NB4 (cell line): ENCODE measurements at regions not wholly inside any gene's neighbourhood (a gene's known extent, or its start where the extent isn't known, plus 50 kb on each side); places are given as distances from the start of the nearest gene placed in this dataset.
A peak's percentile ranks its signal among the peaks of the same experiment; 100 is the strongest.
"Not testable (repeated sequence)": the region's sequence is repeated elsewhere in the genome, so short reads cannot be mapped to it uniquely, and the experiment has no call there.

Source experiments
- DNase-seq: peaks from one replicate; pipeline ENCODE4 v3.0.0; 2010; ENCODE audit warnings: low read depth
- H3K4me3 ChIP-seq: one replicate; pipeline ENCODE4 v1.5.1; 2011; ENCODE audit warnings: mild to moderate bottlenecking, low read depth, low read length, moderate library complexity
- MYC ChIP-seq: IDR thresholded peaks from 2 replicates; pipeline ENCODE4 v1.6.1; 2011; ENCODE audit warnings: low read depth, low read length
- POLR2A ChIP-seq: IDR thresholded peaks from 2 replicates; pipeline ENCODE4 v1.6.1; 2011; ENCODE audit warnings: mild to moderate bottlenecking; ENCODE audit not compliant: insufficient read length; ENCODE audit errors: extremely low read depth
- TF ChIP-seq, protein P1 (sequence below): IDR thresholded peaks from one replicate; pipeline ENCODE4 v1.5.1; 2012; ENCODE audit warnings: low read depth, low read length
- TF ChIP-seq, protein P2 (sequence below): IDR thresholded peaks from 2 replicates; pipeline ENCODE4 v1.6.1; 2011; ENCODE audit warnings: low read depth, low read length

DNA sequence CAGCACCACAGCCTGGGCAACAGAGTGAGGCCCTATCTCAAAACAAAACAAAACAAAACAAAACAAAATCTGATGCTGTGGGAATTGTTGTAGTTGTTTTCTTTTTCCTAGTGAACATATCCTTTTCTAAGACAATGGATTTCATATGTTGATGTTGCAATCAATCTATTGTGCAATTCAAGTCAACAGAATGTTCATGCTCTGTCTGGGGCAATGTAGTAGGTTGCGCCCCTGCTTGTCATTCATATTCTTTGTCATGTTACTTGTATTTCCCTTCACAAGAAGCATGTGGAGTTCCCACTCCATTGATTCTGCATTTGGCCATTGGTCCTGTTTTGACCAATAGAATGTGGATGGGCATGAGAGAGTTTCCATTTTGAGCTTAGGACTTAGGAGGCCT lies 223.9 kb downstream of the DUSP10 start:
- peak; percentile 51 for DNase-seq

DNA sequence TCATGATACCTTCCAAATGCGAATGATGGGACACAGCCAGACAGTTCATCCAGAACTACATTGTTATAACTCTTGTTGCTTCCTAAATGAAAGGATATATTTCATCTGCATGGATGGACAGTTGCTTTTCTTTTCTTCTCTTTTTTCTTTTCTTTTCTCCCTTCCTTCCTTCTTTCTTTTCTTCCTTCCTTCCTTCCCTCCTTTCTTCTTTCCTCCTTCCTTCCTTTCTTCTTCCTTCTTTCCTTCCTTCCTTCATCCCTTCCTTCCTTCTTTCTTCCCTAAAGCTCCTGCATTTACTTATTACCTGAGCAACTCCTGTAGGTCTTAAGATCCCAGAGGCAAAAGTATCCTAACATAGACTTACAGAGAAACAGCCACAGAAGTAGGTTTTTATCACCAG lies 221.6 kb downstream of the DUSP10 start:
- TF ChIP-seq POLR2A (no peak), MYC (no peak)
- TF ChIP-seq, protein P1, sequence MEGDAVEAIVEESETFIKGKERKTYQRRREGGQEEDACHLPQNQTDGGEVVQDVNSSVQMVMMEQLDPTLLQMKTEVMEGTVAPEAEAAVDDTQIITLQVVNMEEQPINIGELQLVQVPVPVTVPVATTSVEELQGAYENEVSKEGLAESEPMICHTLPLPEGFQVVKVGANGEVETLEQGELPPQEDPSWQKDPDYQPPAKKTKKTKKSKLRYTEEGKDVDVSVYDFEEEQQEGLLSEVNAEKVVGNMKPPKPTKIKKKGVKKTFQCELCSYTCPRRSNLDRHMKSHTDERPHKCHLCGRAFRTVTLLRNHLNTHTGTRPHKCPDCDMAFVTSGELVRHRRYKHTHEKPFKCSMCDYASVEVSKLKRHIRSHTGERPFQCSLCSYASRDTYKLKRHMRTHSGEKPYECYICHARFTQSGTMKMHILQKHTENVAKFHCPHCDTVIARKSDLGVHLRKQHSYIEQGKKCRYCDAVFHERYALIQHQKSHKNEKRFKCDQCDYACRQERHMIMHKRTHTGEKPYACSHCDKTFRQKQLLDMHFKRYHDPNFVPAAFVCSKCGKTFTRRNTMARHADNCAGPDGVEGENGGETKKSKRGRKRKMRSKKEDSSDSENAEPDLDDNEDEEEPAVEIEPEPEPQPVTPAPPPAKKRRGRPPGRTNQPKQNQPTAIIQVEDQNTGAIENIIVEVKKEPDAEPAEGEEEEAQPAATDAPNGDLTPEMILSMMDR = no peak
- TF ChIP-seq, protein P2, sequence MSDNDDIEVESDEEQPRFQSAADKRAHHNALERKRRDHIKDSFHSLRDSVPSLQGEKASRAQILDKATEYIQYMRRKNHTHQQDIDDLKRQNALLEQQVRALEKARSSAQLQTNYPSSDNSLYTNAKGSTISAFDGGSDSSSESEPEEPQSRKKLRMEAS = no peak
- no peak overlapping the region for H3K4me3 ChIP-seq
- DNase-seq = no peak

More for the DNA sequence above, 223.9 kb downstream of the DUSP10 start:
- H3K4me3 ChIP-seq = no peak overlapping the region
- TF ChIP-seq, protein P1 = no peak
- TF ChIP-seq, protein P2 = no peak
- no peak for TF ChIP-seq MYC

DNA sequence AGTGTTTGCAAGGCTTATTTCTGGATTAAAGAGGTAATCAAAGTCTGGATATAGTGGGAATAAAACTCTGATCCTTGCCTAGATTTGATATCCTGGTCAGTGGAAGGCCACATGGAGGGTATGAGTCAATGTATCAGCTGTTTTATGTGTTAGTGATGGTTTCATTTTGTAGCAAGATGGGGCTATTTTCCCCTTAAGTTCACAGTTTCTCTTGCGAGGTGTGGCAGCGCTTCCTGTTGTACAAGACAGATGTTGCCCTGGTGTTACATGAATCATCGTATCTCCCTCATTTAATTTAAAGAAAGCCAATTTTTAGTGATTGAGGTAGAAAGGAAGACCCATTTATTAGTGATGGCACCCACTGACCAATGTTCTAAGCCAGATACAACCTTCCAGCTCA lies 220.2 kb downstream of the DUSP10 start:
- TF ChIP-seq POLR2A = no peak
- no peak for DNase-seq

DNA sequence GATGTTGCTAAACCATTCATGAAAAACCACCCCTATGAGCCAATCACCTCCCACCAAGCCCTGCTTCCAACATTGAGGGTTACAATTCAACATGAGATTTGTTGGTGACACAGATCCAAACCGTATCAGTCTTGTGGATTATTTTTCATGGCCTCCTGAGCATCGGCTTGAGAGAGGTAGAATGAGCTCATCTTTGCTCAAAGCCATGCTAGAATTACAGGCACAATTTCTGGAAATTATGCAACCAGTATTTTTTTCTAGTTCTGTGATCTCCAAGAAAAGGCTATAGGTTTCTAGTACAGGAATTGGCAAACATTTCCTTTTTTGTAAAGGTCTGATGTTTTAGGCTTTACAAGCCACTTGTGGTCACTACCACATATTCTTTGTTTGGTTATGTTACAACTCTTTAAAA lies 219.4 kb downstream of the DUSP10 start:
- no peak for DNase-seq
- no peak overlapping the region for H3K4me3 ChIP-seq
- TF ChIP-seq, protein P1 = no peak
- TF ChIP-seq MYC (no peak), POLR2A (no peak)
- TF ChIP-seq, protein P2 = no peak

More for the DNA sequence above, 220.2 kb downstream of the DUSP10 start:
- no peak overlapping the region for H3K4me3 ChIP-seq

DNA sequence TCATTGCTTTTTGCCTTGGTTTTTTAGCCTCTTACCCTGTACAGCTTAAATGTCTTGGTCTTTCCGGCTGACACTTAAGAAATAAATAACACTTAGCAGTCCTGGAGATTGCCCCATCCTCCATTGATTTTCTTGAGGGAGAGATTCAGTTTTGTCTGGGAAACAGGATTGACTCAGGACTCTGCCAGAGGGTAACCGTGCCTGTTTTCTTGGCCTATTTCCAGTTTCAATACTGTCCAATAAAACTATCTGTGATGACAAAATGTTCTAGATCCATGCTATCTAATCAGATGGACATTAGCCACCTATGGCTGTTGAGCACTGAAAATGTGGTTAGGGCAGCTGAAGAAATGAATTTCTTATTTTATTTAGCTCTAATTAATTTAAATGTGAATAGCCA lies 216.1 kb downstream of the DUSP10 start:
- no peak for TF ChIP-seq MYC
- TF ChIP-seq, protein P1 = no peak
- TF ChIP-seq, protein P2 = no peak
- TF ChIP-seq POLR2A = no peak
- DNase-seq = no peak
- H3K4me3 ChIP-seq = no peak overlapping the region

DNA sequence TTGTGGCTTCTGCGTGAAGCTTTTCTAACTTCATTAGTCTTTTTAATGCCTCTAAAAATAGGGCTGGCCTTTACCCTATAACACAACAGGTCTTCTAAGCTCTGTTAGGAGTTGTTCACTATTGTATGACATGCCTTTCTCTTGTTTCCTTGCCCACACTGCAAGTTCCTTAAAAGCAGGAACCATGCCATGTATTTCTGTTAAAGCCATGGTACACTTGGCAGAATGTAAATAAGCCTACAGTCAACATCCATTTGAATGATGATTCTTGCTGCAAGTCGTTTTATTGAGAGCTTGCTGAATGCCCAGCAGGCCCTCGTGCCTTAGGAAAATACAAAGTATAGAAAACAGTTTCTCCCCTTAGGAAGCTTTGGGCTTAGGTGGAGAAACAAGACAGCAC lies 214.6 kb downstream of the DUSP10 start:
- TF ChIP-seq MYC = no peak
- H3K4me3 ChIP-seq = no peak overlapping the region
- DNase-seq = no peak

DNA sequence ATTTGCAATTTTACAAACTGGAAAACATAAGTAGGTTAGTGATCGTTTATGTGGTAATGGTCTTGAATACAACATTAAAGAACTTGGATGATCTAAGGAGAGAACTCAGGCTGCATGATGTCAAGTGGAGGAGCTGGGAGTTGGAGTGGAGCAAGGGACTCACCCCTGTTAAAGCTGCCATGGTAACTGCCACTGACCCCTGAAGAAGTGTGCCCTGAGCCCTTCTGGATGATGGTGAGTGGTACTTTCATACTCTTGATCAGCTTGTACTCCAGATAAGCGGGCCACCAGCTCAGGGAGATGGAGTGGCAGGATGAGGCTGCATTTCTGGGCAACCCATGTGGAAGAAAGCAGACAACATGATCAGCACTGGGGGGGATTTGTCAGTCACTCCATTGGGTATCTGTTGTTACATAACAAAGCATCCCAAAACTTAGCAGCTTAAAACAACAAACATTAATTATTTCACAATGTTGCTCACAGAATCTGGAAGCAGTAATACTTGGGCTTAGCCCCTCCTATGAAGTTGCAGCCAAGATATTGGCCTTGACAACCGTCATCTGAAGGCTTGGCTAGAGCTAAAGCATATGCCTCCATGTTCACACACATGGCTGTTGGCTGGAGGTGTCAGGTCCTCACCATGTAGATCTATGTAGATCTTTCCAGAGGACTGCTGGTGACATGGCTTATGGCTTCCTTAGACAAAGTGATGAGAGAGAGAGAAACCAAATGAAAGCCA lies 213.8 kb downstream of the DUSP10 start:
- no peak overlapping the region for H3K4me3 ChIP-seq
- DNase-seq = no peak
- TF ChIP-seq POLR2A = no peak
- TF ChIP-seq, protein P2 = no peak
- no peak for TF ChIP-seq MYC
- TF ChIP-seq, protein P1 = no peak

DNA sequence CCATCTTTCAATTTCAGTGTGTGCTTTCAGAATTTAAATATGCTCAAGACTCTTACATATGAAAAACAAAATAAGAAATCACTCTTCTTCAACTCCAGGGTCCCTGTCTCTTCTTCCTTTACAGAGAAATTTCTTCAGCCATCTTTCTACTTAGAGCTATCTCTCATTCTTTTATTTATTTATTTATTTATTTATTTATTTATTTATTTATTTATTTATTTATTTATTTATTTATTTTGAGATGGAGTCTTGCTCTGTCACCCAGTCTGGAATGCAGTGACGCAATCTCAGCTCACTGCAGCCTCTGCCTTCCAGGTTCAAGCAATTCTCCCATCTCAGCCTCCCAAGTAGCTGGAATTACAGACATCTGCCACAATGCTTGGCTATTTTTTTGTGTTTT lies 211.7 kb downstream of the DUSP10 start:
- not testable (repeated sequence) for DNase-seq

More for the DNA sequence above, 211.7 kb downstream of the DUSP10 start:
- H3K4me3 ChIP-seq = not testable (repeated sequence)
